GM23248 (cell line): ENCODE measurements at regions not wholly inside any gene's neighbourhood (a gene's known extent, or its start where the extent isn't known, plus 50 kb on each side); places are given as distances from the start of the nearest gene placed in this dataset.

Source experiments
- EZH2 ChIP-seq: fragments of 200-600 bp; sonication (generic); IDR thresholded peaks from 2 replicates; pipeline ENCODE4 v1.6.1; 2018; ENCODE audit warnings: antibody characterized with exemption, mild to moderate bottlenecking; ENCODE audit not compliant: insufficient read depth, poor library complexity, severe bottlenecking
- EZH2phosphoT487 ChIP-seq: fragments of 200-600 bp; sonication (generic); IDR thresholded peaks from 2 replicates; pipeline ENCODE4 v1.6.1; 2018; ENCODE audit warnings: antibody characterized with exemption, moderate library complexity, mild to moderate bottlenecking, low read depth; ENCODE audit not compliant: insufficient read depth

DNA sequence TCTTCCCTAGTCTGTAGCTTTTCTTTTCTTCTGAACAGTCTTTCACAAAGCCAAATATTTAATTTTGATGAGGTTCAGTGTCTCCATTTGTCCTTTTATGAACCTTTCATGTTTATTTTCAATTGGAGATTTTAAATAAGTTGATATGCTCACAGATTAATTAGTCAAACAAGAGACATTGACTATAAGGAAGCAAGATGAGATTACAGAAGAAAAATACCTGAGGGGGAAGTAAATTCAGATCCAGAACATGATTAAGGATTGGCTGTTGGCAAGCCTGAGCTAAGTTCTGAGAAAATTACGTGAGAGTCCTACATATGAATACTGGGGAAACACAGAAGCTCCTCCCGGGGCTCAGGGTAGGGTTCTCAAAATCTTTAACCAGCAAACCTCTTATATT, 1039.8 kb upstream of the SEMA6A start:
- TF ChIP-seq EZH2 (no peak), EZH2phosphoT487 (no peak)
